EH (cell line): ENCODE measurements at regions not wholly inside any gene's neighbourhood (a gene's known extent, or its start where the extent isn't known, plus 50 kb on each side); places are given as distances from the start of the nearest gene placed in this dataset.
A peak's percentile ranks its signal among the peaks of the same experiment; 100 is the strongest.
"Not testable (repeated sequence)": the region's sequence is repeated elsewhere in the genome, so short reads cannot be mapped to it uniquely, and the experiment has no call there.

Experiments used
- DNase-seq: peaks from one replicate; pipeline ENCODE4 v3.0.0-alpha.2; 2015; ENCODE audit warnings: low read depth

- peak; percentile 92 for DNase-seq
Observed at GRCh38 chr7:79778786-79779770, 325.6 kb upstream of the MAGI2 start.

- no peak for DNase-seq
Observed at GRCh38 chr7:79775911-79776310, 322.4 kb upstream of the MAGI2 start.

GRCh38 chr7:79774150-79774549, 320.7 kb upstream of the MAGI2 start:
- peak; percentile 38 for DNase-seq

GRCh38 chr7:79770970-79771369, 317.5 kb upstream of the MAGI2 start:
- DNase-seq: no peak

GRCh38 chr7:79770063-79770462, 316.6 kb upstream of the MAGI2 start:
- DNase-seq: peak; percentile 12

- DNase-seq: not testable (repeated sequence)
Observed at GRCh38 chr7:79767876-79768560, 314.6 kb upstream of the MAGI2 start.

- not testable (repeated sequence) for DNase-seq
Observed at GRCh38 chr7:79767192-79767591, 313.7 kb upstream of the MAGI2 start.

GRCh38 chr7:79761876-79762429, 308.5 kb upstream of the MAGI2 start:
- DNase-seq: peak; percentile 1

GRCh38 chr7:79750941-79751340, 297.5 kb upstream of the MAGI2 start:
- DNase-seq: not testable (repeated sequence)

GRCh38 chr7:79749856-79750255, 296.4 kb upstream of the MAGI2 start:
- DNase-seq: no peak

GRCh38 chr7:79741684-79742083, 288.2 kb upstream of the MAGI2 start:
- no peak for DNase-seq

GRCh38 chr7:79740076-79740475, 286.6 kb upstream of the MAGI2 start:
- DNase-seq: no peak

GRCh38 chr7:79739036-79739709, 285.7 kb upstream of the MAGI2 start:
- not testable (repeated sequence) for DNase-seq

- no peak for DNase-seq
Observed at GRCh38 chr7:79736418-79736817, 283.0 kb upstream of the MAGI2 start.

GRCh38 chr7:79735012-79735411, 281.5 kb upstream of the MAGI2 start:
- DNase-seq: no peak

GRCh38 chr7:79734181-79734580, 280.7 kb upstream of the MAGI2 start:
- peak; percentile 11 for DNase-seq

GRCh38 chr7:79732535-79732934, 279.1 kb upstream of the MAGI2 start:
- no peak for DNase-seq

GRCh38 chr7:79730971-79731370, 277.5 kb upstream of the MAGI2 start:
- no peak for DNase-seq

- DNase-seq: peak; percentile 22
Observed at GRCh38 chr7:79723833-79724618, 270.6 kb upstream of the MAGI2 start.

GRCh38 chr7:79722217-79722616, 268.8 kb upstream of the MAGI2 start:
- no peak for DNase-seq

- no peak for DNase-seq
Observed at GRCh38 chr7:79719216-79719615, 265.7 kb upstream of the MAGI2 start.
